ENCODE measurements at regions not wholly inside any gene's neighbourhood (a gene's known extent, or its start where the extent isn't known, plus 50 kb on each side); places are given as distances from the start of the nearest gene placed in this dataset.

DNA sequence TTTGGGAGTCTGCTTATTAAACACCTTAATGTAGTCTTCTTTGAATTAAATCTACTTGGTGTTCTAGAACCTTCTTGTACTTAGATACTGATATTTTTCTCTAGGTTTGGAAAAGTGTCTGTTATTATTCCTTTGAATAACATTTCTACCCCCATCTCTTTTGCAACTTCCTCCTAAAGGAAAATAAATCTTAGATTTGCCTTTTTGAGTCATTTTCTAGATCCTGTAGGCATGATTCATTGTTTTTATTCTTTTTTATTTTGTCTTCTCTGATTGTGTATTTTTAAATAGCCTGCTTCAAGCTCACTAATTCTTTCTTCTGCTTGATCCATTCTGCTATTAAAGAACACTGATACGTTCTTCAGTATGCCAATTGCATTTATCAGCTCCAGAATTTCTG lies 155.9 kb upstream of the NEGR1 start:
- no peak overlapping the region for H3K4me3 ChIP-seq (ENCODE audit: low read depth in 1 of 2, low read length in 2 of 2)
- no peaks in the 10 kb centered on the region for H4K20me1 ChIP-seq (ENCODE audit: insufficient read depth, low read length)
- H3K27ac ChIP-seq (ENCODE audit: low read length), result no peak overlapping the region
- H2AFZ ChIP-seq (ENCODE audit: low read depth, low read length), result no peak overlapping the region
- no peak overlapping the region for H3K9ac ChIP-seq (ENCODE audit: low read depth, low read length)
- ATAC-seq (ENCODE audit: insufficient read depth, low read depth), result no peak
- no peak overlapping the region for H3K4me2 ChIP-seq (ENCODE audit: insufficient read depth, low read length)
- TF ChIP-seq, protein P1, sequence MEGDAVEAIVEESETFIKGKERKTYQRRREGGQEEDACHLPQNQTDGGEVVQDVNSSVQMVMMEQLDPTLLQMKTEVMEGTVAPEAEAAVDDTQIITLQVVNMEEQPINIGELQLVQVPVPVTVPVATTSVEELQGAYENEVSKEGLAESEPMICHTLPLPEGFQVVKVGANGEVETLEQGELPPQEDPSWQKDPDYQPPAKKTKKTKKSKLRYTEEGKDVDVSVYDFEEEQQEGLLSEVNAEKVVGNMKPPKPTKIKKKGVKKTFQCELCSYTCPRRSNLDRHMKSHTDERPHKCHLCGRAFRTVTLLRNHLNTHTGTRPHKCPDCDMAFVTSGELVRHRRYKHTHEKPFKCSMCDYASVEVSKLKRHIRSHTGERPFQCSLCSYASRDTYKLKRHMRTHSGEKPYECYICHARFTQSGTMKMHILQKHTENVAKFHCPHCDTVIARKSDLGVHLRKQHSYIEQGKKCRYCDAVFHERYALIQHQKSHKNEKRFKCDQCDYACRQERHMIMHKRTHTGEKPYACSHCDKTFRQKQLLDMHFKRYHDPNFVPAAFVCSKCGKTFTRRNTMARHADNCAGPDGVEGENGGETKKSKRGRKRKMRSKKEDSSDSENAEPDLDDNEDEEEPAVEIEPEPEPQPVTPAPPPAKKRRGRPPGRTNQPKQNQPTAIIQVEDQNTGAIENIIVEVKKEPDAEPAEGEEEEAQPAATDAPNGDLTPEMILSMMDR (IDR thresholded peaks at IDR 0.05; ENCODE audit: borderline replicate concordance, extremely low read depth, low read length, poor library complexity, severe bottlenecking), result no peak
- no peak for TF ChIP-seq EZH2 (IDR thresholded peaks at IDR 0.05; ENCODE audit: borderline replicate concordance, low read depth, low read length, severe bottlenecking)
- no peaks in the 10 kb centered on the region for H3K4me1 ChIP-seq (ENCODE audit: insufficient read depth, low read length)
- no peaks in the 10 kb centered on the region for H3K27me3 ChIP-seq (ENCODE audit: insufficient read depth, low read length, poor library complexity)
- H3K79me2 ChIP-seq (ENCODE audit: insufficient read depth, low read length), result no peaks in the 10 kb centered on the region
- DNase-seq, result no peak
- no peaks in the 10 kb centered on the region for H3K9me3 ChIP-seq (ENCODE audit: insufficient read depth, low read length, severe bottlenecking)
- no peaks in the 10 kb centered on the region for H3K36me3 ChIP-seq (ENCODE audit: insufficient read depth, low read length)

DNA sequence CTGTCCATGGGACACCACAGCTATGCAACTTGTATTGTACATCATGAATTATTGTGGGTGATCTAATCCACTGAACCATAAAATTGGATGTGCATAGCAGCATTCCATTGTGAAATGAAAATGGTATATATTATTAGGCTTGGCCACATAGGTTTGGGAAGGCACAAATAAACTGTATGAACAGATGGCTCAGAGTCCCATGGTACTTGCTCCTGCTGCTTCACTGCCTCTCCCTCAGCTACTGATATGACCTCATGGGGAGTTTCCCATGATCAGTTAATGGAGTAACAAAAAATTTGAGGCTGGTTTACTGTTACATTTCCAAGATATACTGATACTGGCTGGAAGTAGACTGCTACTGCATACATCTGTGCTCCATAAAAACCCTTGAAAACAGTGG lies 152.7 kb upstream of the NEGR1 start:
- Histone ChIP-seq H3K4me1 (ENCODE audit: insufficient read depth, low read length) (no peaks in the 10 kb centered on the region), H4K20me1 (ENCODE audit: insufficient read depth, low read length) (no peaks in the 10 kb centered on the region), H3K27me3 (ENCODE audit: insufficient read depth, low read length, poor library complexity) (no peaks in the 10 kb centered on the region), H3K9me3 (ENCODE audit: insufficient read depth, low read length, severe bottlenecking) (no peaks in the 10 kb centered on the region), H3K36me3 (ENCODE audit: insufficient read depth, low read length) (no peaks in the 10 kb centered on the region), H3K79me2 (ENCODE audit: insufficient read depth, low read length) (no peaks in the 10 kb centered on the region), H3K4me2 (ENCODE audit: insufficient read depth, low read length) (no peak overlapping the region), H3K9ac (ENCODE audit: low read depth, low read length) (no peak overlapping the region), H2AFZ (ENCODE audit: low read depth, low read length) (no peak overlapping the region), H3K27ac (ENCODE audit: low read length) (no peak overlapping the region), H3K4me3 (ENCODE audit: low read depth in 1 of 2, low read length in 2 of 2) (no peak overlapping the region)
- no peak for ATAC-seq (ENCODE audit: insufficient read depth, low read depth)
- TF ChIP-seq, protein P1 (IDR thresholded peaks at IDR 0.05; ENCODE audit: borderline replicate concordance, extremely low read depth, low read length, poor library complexity, severe bottlenecking), result no peak
- no peak for TF ChIP-seq EZH2 (IDR thresholded peaks at IDR 0.05; ENCODE audit: borderline replicate concordance, low read depth, low read length, severe bottlenecking)
- no peak for DNase-seq

DNA sequence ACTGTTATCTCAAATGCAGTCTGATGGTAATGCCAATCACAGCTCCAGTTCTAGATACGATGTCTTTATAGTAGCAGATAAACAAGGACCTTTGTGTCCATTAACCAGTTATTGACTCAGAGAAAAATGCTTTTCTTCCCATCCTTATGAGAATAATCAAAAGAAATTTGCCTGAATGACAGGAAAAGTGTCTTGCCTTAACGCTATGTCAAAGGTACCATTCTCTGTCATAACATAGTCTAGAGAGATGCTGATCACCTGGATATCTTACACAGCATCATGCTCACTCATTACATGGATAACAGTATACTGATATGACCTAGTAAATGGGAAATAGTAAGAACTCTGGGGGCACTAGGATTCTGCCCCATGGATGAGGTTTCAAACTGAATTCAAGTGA lies 151.7 kb upstream of the NEGR1 start:
- H3K9ac ChIP-seq (ENCODE audit: low read depth, low read length), result no peak overlapping the region
- H3K79me2 ChIP-seq (ENCODE audit: insufficient read depth, low read length), result no peaks in the 10 kb centered on the region
- H3K27ac ChIP-seq (ENCODE audit: low read length), result no peak overlapping the region
- no peaks in the 10 kb centered on the region for H3K36me3 ChIP-seq (ENCODE audit: insufficient read depth, low read length)
- TF ChIP-seq EZH2 (IDR thresholded peaks at IDR 0.05; ENCODE audit: borderline replicate concordance, low read depth, low read length, severe bottlenecking), result no peak
- TF ChIP-seq, protein P1 (IDR thresholded peaks at IDR 0.05; ENCODE audit: borderline replicate concordance, extremely low read depth, low read length, poor library complexity, severe bottlenecking), result no peak
- H3K9me3 ChIP-seq (ENCODE audit: insufficient read depth, low read length, severe bottlenecking), result no peaks in the 10 kb centered on the region
- no peak overlapping the region for H2AFZ ChIP-seq (ENCODE audit: low read depth, low read length)
- no peaks in the 10 kb centered on the region for H3K27me3 ChIP-seq (ENCODE audit: insufficient read depth, low read length, poor library complexity)
- H3K4me2 ChIP-seq (ENCODE audit: insufficient read depth, low read length), result no peak overlapping the region
- no peak overlapping the region for H3K4me3 ChIP-seq (ENCODE audit: low read depth in 1 of 2, low read length in 2 of 2)
- H4K20me1 ChIP-seq (ENCODE audit: insufficient read depth, low read length), result no peaks in the 10 kb centered on the region
- DNase-seq, result no peak
- ATAC-seq (ENCODE audit: insufficient read depth, low read depth), result no peak
- H3K4me1 ChIP-seq (ENCODE audit: insufficient read depth, low read length), result no peaks in the 10 kb centered on the region

DNA sequence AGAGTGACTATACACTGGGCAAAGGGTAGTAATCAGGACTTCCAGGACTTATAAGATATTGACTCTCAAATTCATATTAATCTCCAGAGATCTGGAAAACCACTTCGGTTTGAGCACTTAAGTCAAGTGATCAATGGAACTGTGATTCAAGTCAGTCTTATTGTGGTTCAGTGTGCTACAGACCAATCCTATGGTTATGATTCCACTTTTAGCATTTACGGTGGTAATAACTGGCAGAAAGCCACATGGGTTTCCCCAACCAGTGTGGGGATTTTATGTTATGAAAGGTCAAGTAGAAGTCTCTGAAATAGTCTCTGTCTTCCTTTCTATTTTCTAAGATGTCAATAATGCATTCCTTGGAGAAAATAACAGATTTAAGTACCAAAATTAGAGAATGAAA lies 151.3 kb upstream of the NEGR1 start:
- Histone ChIP-seq H3K9ac (ENCODE audit: low read depth, low read length) (no peak overlapping the region), H3K4me3 (ENCODE audit: low read depth in 1 of 2, low read length in 2 of 2) (no peak overlapping the region), H3K79me2 (ENCODE audit: insufficient read depth, low read length) (no peaks in the 10 kb centered on the region), H3K4me1 (ENCODE audit: insufficient read depth, low read length) (no peaks in the 10 kb centered on the region), H3K27me3 (ENCODE audit: insufficient read depth, low read length, poor library complexity) (no peaks in the 10 kb centered on the region), H3K4me2 (ENCODE audit: insufficient read depth, low read length) (no peak overlapping the region), H3K36me3 (ENCODE audit: insufficient read depth, low read length) (no peaks in the 10 kb centered on the region), H3K9me3 (ENCODE audit: insufficient read depth, low read length, severe bottlenecking) (no peaks in the 10 kb centered on the region), H3K27ac (ENCODE audit: low read length) (no peak overlapping the region), H4K20me1 (ENCODE audit: insufficient read depth, low read length) (no peaks in the 10 kb centered on the region), H2AFZ (ENCODE audit: low read depth, low read length) (no peak overlapping the region)
- TF ChIP-seq EZH2 (IDR thresholded peaks at IDR 0.05; ENCODE audit: borderline replicate concordance, low read depth, low read length, severe bottlenecking), result no peak
- TF ChIP-seq, protein P1 (IDR thresholded peaks at IDR 0.05; ENCODE audit: borderline replicate concordance, extremely low read depth, low read length, poor library complexity, severe bottlenecking), result no peak
- no peak for ATAC-seq (ENCODE audit: insufficient read depth, low read depth)
- DNase-seq, result no peak
